ENCODE measurements at regions not wholly inside any gene's neighbourhood (a gene's known extent, or its start where the extent isn't known, plus 50 kb on each side); places are given as distances from the start of the nearest gene placed in this dataset.

DNA sequence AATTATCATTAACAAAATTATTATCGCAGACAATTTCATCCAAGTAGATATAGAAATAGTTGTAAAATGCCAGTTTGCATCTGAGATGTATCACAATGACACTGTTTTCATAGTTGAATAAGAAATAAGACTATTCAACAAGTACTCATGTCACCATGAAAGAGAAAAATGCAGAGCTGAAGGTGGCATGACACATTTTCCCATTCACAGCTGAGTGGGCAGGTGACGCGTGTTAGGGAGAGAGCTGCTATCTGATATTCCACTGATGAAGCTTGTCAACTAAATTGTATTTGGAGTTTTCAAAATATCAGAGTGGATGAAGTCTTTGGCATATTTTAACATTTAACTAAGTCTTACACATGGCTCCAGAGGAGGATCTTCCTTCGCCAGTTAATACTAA is 70.3 kb upstream of the HDAC9 start:
- Mint-ChIP-seq H3K4me3 (ENCODE audit: unreplicated experiment) (no peak overlapping the region), H3K27me3 (ENCODE audit: low read depth, unreplicated experiment) (no peaks in the 10 kb centered on the region), H3K9me3 (ENCODE audit: unreplicated experiment) (no peaks in the 10 kb centered on the region), H3K4me1 (ENCODE audit: low read depth, unreplicated experiment) (peaks cover 62% of the 10 kb centered on the region), H3K27ac (ENCODE audit: unreplicated experiment) (no peak overlapping the region), H3K36me3 (ENCODE audit: low read depth, unreplicated experiment) (no peaks in the 10 kb centered on the region)
- Histone ChIP-seq H3K9ac (ENCODE audit: low read length) (no peak overlapping the region), H3K27me3 (ENCODE audit: insufficient read depth, low read length) (no peaks in the 10 kb centered on the region), H3K36me3 (ENCODE audit: insufficient read depth, low read length) (no peaks in the 10 kb centered on the region), H3K4me1 (ENCODE audit: insufficient read depth, low read length) (peaks cover 11% of the 10 kb centered on the region), H4K20me1 (ENCODE audit: insufficient read depth, low read length) (no peaks in the 10 kb centered on the region), H3K4me2 (ENCODE audit: low read length) (no peak overlapping the region), H3K27ac (ENCODE audit: low read depth, low read length) (no peak overlapping the region), H3K9me3 (ENCODE audit: insufficient read depth, low read depth, low read length) (no peaks in the 10 kb centered on the region), H3K4me3 (ENCODE audit: insufficient read depth, low read depth, low read length) (no peak overlapping the region), H2AFZ (ENCODE audit: low read depth, low read length) (no peak overlapping the region), H3K79me2 (ENCODE audit: insufficient read depth, low read length) (no peaks in the 10 kb centered on the region)
- FAIRE-seq (peak; percentile 5), DNase-seq (ENCODE audit: low read depth) (no peak)
- TF ChIP-seq, protein P1, sequence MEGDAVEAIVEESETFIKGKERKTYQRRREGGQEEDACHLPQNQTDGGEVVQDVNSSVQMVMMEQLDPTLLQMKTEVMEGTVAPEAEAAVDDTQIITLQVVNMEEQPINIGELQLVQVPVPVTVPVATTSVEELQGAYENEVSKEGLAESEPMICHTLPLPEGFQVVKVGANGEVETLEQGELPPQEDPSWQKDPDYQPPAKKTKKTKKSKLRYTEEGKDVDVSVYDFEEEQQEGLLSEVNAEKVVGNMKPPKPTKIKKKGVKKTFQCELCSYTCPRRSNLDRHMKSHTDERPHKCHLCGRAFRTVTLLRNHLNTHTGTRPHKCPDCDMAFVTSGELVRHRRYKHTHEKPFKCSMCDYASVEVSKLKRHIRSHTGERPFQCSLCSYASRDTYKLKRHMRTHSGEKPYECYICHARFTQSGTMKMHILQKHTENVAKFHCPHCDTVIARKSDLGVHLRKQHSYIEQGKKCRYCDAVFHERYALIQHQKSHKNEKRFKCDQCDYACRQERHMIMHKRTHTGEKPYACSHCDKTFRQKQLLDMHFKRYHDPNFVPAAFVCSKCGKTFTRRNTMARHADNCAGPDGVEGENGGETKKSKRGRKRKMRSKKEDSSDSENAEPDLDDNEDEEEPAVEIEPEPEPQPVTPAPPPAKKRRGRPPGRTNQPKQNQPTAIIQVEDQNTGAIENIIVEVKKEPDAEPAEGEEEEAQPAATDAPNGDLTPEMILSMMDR (IDR thresholded peaks at IDR 0.05; ENCODE audit: insufficient read depth, low read depth, low read length): no peak
- TF ChIP-seq EZH2 (IDR thresholded peaks at IDR 0.05; ENCODE audit: insufficient read depth, low read length): no peak

DNA sequence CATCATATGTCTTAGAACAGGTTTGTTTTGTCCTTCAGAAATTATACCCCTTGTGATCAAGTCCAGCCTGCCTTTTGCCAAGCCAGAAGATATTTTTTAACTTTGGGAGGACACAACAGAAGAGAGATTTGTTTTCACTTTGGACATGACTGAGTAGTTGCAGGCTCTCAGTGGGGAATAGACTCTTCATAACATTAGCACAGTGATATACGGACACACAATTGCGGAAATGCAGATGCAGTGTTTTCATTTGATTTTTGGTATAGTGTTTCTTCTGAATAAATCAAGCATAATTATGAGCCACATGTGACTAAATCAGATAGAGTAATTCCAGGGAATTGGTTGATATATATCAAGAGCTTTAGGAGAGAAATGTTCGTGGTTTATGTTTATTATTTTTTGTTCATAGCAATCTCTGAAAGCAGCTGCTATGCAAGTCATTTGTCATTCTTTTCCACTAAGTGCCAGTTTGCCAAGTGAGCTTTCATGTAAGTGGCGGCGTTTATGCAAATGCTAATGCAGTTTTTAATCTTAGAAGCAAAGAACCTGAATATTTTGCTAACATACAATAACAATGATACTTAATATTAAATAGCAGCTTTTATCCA is 69.6 kb upstream of the HDAC9 start:
- H3K4me3 ChIP-seq (ENCODE audit: insufficient read depth, low read depth, low read length): no peak overlapping the region
- H3K27ac Mint-ChIP-seq (ENCODE audit: unreplicated experiment): no peak overlapping the region
- H3K9me3 ChIP-seq (ENCODE audit: insufficient read depth, low read depth, low read length): no peaks in the 10 kb centered on the region
- no peaks in the 10 kb centered on the region for H3K79me2 ChIP-seq (ENCODE audit: insufficient read depth, low read length)
- no peaks in the 10 kb centered on the region for H3K36me3 ChIP-seq (ENCODE audit: insufficient read depth, low read length)
- H3K9ac ChIP-seq (ENCODE audit: low read length): no peak overlapping the region
- no peak overlapping the region for H2AFZ ChIP-seq (ENCODE audit: low read depth, low read length)
- peak; percentile 4 for DNase-seq (ENCODE audit: low read depth)
- H4K20me1 ChIP-seq (ENCODE audit: insufficient read depth, low read length): no peaks in the 10 kb centered on the region
- peaks cover 55% of the 10 kb centered on the region for H3K4me1 Mint-ChIP-seq (ENCODE audit: low read depth, unreplicated experiment)
- H3K27me3 Mint-ChIP-seq (ENCODE audit: low read depth, unreplicated experiment): no peaks in the 10 kb centered on the region
- H3K9me3 Mint-ChIP-seq (ENCODE audit: unreplicated experiment): no peaks in the 10 kb centered on the region
- peak overlapping the region; percentile 37 for H3K4me2 ChIP-seq (ENCODE audit: low read length)
- H3K36me3 Mint-ChIP-seq (ENCODE audit: low read depth, unreplicated experiment): no peaks in the 10 kb centered on the region
- H3K4me1 ChIP-seq (ENCODE audit: insufficient read depth, low read length): peaks cover 7% of the 10 kb centered on the region
- TF ChIP-seq, protein P1 (IDR thresholded peaks at IDR 0.05; ENCODE audit: insufficient read depth, low read depth, low read length): no peak
- TF ChIP-seq EZH2 (IDR thresholded peaks at IDR 0.05; ENCODE audit: insufficient read depth, low read length): no peak
- H3K27me3 ChIP-seq (ENCODE audit: insufficient read depth, low read length): no peaks in the 10 kb centered on the region
- no peak overlapping the region for H3K27ac ChIP-seq (ENCODE audit: low read depth, low read length)
- H3K4me3 Mint-ChIP-seq (ENCODE audit: unreplicated experiment): no peak overlapping the region
- peak; percentile 56 for FAIRE-seq

DNA sequence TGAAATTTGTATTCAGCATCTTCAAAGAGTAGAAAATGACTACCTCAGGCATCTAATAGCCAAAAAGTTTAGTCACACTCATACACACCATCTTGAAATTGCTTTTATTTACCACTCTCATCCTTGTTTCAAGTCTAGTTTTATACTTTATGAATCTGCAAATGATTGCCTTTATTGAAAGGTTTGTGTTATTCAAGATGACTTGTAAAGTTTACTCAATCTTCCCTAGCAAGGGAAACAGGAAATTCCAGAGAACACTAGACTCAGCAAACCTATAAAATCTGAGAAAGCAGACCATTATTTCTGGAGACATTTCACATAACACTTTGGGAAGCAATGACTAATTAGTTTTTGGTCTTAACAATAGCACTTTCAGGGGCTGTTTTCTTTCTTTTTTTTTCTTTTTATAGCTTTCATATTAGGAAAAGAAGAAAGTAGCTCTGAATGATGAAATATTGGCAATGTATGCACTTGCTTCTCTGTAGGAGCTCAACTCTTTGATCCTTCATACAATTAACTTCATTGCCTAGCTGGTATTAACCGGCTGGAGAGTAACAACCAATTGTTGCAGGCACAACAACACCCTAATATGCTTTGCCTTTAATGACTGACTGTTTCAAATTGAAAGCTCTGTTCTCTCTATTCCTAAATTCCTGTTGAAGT is 68.9 kb upstream of the HDAC9 start:
- Histone ChIP-seq H3K9me3 (ENCODE audit: insufficient read depth, low read depth, low read length) (no peaks in the 10 kb centered on the region), H3K4me2 (ENCODE audit: low read length) (peak overlapping the region; percentile 19), H2AFZ (ENCODE audit: low read depth, low read length) (no peak overlapping the region), H3K27ac (ENCODE audit: low read depth, low read length) (no peak overlapping the region), H3K9ac (ENCODE audit: low read length) (no peak overlapping the region), H3K4me3 (ENCODE audit: insufficient read depth, low read depth, low read length) (no peak overlapping the region), H3K79me2 (ENCODE audit: insufficient read depth, low read length) (no peaks in the 10 kb centered on the region), H3K36me3 (ENCODE audit: insufficient read depth, low read length) (no peaks in the 10 kb centered on the region), H3K4me1 (ENCODE audit: insufficient read depth, low read length) (peaks cover 7% of the 10 kb centered on the region), H3K27me3 (ENCODE audit: insufficient read depth, low read length) (no peaks in the 10 kb centered on the region), H4K20me1 (ENCODE audit: insufficient read depth, low read length) (no peaks in the 10 kb centered on the region)
- TF ChIP-seq, protein P1 (IDR thresholded peaks at IDR 0.05; ENCODE audit: insufficient read depth, low read depth, low read length): no peak
- TF ChIP-seq EZH2 (IDR thresholded peaks at IDR 0.05; ENCODE audit: insufficient read depth, low read length): no peak
- Mint-ChIP-seq H3K27me3 (ENCODE audit: low read depth, unreplicated experiment) (no peaks in the 10 kb centered on the region), H3K9me3 (ENCODE audit: unreplicated experiment) (no peaks in the 10 kb centered on the region), H3K27ac (ENCODE audit: unreplicated experiment) (peak overlapping the region; percentile 45), H3K4me1 (ENCODE audit: low read depth, unreplicated experiment) (peaks cover 48% of the 10 kb centered on the region), H3K36me3 (ENCODE audit: low read depth, unreplicated experiment) (no peaks in the 10 kb centered on the region), H3K4me3 (ENCODE audit: unreplicated experiment) (no peak overlapping the region)
- DNase-seq (ENCODE audit: low read depth) (peak; percentile 45), FAIRE-seq (peak; percentile 56)

Measured in astrocyte (in vitro differentiated cells and primary cell).